ENCODE measurements at regions not wholly inside any gene's neighbourhood (a gene's known extent, or its start where the extent isn't known, plus 50 kb on each side); places are given as distances from the start of the nearest gene placed in this dataset.

- TF ChIP-seq MLXIP (CRISPR knock-in tag; IDR thresholded peaks at IDR 0.05; ENCODE audit: borderline replicate concordance) (no peak), TOPORS (CRISPR knock-in tag; IDR thresholded peaks at IDR 0.05) (no peak)
Observed at GRCh38 chr14:78081245-78081644, 88.9 kb upstream of the NRXN3 start (continued).

GRCh38 chr14:78083837-78084236 lies 86.3 kb upstream of the NRXN3 start:
- peaks cover 2 to 22% of the 10 kb centered on the region in 2 experiments; a peak in 2 of 5 replicates for H3K27me3 ChIP-seq (ENCODE audit: control insufficient read depth in 1 of 2, insufficient read depth in 2 of 2, low read length in 2 of 2)
- H3K4me3 ChIP-seq (replicated peaks in 1 of 3; ENCODE audit: insufficient read depth in 1 of 3, low read depth in 2 of 3, low read length in 3 of 3), result no peak overlapping the region
- H3K4me1 ChIP-seq (ENCODE audit: insufficient read depth, low read length), result no peaks in the 10 kb centered on the region
- intact Hi-C loops (cut with micrococcal nuclease; ENCODE audit: unreplicated experiment) (no loop called here), in situ Hi-C loops (cut with HindIII; ENCODE audit: extremely low pct_ligation_motif_present, low pct_unique_long_range_greater_than_20kb) (no loop called here)
- CTCF ChIA-PET (ENCODE audit: low intra/inter-chr PET ratio, low total read pairs), result no interaction called here
- H3K9ac ChIP-seq (ENCODE audit: insufficient read depth, low read depth, low read length), result no peak overlapping the region
- TF ChIP-seq ZNF496 (CRISPR knock-in tag; IDR thresholded peaks at IDR 0.05; ENCODE audit: insufficient replicate concordance) (no peak), DMTF1 (CRISPR knock-in tag; IDR thresholded peaks at IDR 0.05) (no peak), HOXA9 (CRISPR knock-in tag; IDR thresholded peaks at IDR 0.05; ENCODE audit: borderline replicate concordance) (no peak), ZNF225 (CRISPR knock-in tag; IDR thresholded peaks at IDR 0.05) (no peak), ZNF451 (CRISPR knock-in tag; IDR thresholded peaks at IDR 0.05) (no peak), ZZZ3 (CRISPR knock-in tag; IDR thresholded peaks at IDR 0.05; ENCODE audit: borderline replicate concordance) (no peak), TBX3 (IDR thresholded peaks at IDR 0.05; ENCODE audit: borderline replicate concordance) (no peak), ARNTL (CRISPR knock-in tag; IDR thresholded peaks at IDR 0.05) (no peak), ZBTB44 (CRISPR knock-in tag; IDR thresholded peaks at IDR 0.05) (no peak), HNF4G (IDR thresholded peaks at IDR 0.05; ENCODE audit: borderline replicate concordance, low read depth, low read length) (no peak), HNF4G (CRISPR knock-in tag; IDR thresholded peaks at IDR 0.05; ENCODE audit: borderline replicate concordance, low read depth) (no peak), ZKSCAN5 (CRISPR knock-in tag; IDR thresholded peaks at IDR 0.05) (no peak), ZSCAN31 (CRISPR knock-in tag; IDR thresholded peaks at IDR 0.05; ENCODE audit: low read depth) (no peak), FOXJ3 (CRISPR knock-in tag; IDR thresholded peaks at IDR 0.05; ENCODE audit: borderline replicate concordance) (no peak)
- POLR2A ChIA-PET, result no interaction called here
- H3K27ac ChIP-seq (ENCODE audit: extremely low read length, insufficient read depth, low read length), result no peak overlapping the region
- H3K79me2 ChIP-seq (ENCODE audit: insufficient read depth, low read length), result no peaks in the 10 kb centered on the region
- H4K20me1 ChIP-seq (ENCODE audit: insufficient read depth, low read length), result no peaks in the 10 kb centered on the region
- no peak overlapping the region for H3K4me2 ChIP-seq (ENCODE audit: low read depth, low read length)
- BruUV-seq (replicated peaks), result no TSS peak
- no peaks in the 10 kb centered on the region for H3K9me3 ChIP-seq (ENCODE audit: low read length)
- no peak overlapping the region for H2AFZ ChIP-seq (ENCODE audit: low read length)
- no peak for DNase-seq (ENCODE audit: low spot score)
- no peak for ATAC-seq
- FAIRE-seq, result no peak
- no peaks in the 10 kb centered on the region for H3K36me3 ChIP-seq (replicated peaks in 1 of 2; ENCODE audit: control insufficient read depth in 1 of 2, insufficient read depth in 2 of 2, low read length in 2 of 2)

Measured in HepG2 (cell line).